ENCODE measurements at regions not wholly inside any gene's neighbourhood (a gene's known extent, or its start where the extent isn't known, plus 50 kb on each side); places are given as distances from the start of the nearest gene placed in this dataset.

DNA sequence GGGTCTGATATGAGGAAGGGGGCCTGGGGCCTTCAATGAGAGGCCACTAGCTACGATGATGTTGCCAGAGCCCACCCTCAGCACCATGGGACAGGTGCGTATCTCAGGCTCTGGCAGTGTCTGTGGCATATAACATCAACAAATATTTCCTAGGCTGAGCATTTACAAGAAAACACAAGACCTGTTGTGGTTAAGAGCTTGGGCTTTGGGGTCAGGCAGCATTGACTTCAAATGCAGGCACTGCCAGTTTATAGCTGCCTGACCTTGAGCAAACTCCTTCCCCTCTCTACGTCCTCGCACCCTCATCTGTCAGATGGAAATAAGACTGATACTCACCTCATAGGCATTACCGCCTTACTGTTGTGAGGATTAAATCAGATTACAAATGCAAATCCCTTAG is 156.0 kb downstream of the KATNAL1 start:
- Mint-ChIP-seq H3K9me3 (ENCODE audit: low read depth) (no peaks in the 10 kb centered on the region), H3K4me3 (ENCODE audit: low read depth) (no peak overlapping the region), H3K27ac (no peak overlapping the region), H3K36me3 (ENCODE audit: insufficient read depth) (no peaks in the 10 kb centered on the region), H3K4me1 (ENCODE audit: low read depth) (no peaks in the 10 kb centered on the region), H3K27me3 (peaks cover 40% of the 10 kb centered on the region)
- no peak for DNase-seq (ENCODE audit: low spot score, unreplicated experiment)
- TF ChIP-seq, protein P1, sequence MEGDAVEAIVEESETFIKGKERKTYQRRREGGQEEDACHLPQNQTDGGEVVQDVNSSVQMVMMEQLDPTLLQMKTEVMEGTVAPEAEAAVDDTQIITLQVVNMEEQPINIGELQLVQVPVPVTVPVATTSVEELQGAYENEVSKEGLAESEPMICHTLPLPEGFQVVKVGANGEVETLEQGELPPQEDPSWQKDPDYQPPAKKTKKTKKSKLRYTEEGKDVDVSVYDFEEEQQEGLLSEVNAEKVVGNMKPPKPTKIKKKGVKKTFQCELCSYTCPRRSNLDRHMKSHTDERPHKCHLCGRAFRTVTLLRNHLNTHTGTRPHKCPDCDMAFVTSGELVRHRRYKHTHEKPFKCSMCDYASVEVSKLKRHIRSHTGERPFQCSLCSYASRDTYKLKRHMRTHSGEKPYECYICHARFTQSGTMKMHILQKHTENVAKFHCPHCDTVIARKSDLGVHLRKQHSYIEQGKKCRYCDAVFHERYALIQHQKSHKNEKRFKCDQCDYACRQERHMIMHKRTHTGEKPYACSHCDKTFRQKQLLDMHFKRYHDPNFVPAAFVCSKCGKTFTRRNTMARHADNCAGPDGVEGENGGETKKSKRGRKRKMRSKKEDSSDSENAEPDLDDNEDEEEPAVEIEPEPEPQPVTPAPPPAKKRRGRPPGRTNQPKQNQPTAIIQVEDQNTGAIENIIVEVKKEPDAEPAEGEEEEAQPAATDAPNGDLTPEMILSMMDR (IDR thresholded peaks at IDR 0.05; ENCODE audit: unreplicated experiment), result no peak

DNA sequence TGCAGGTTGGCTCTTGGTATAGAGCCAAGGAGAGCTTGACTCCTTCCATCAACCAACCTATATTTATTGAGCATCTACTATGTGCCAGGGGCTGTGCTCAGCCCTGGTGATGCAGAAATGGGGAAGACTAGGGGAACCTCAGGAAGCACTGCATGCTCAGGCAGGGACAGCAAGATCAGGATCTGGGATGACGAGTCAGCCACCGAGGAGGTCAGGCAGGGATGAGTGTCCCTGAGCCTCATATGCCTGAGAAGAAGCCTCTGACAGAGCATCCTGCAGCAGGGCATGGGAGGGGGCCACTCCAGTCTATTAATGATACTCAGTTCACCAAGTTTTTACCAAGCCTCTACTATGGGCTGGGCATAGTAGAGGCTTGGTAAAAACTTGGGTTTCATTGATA is 158.1 kb downstream of the KATNAL1 start:
- TF ChIP-seq, protein P1 (IDR thresholded peaks at IDR 0.05; ENCODE audit: unreplicated experiment), result no peak
- H3K4me1 Mint-ChIP-seq (ENCODE audit: low read depth), result no peaks in the 10 kb centered on the region
- no peak overlapping the region for H3K4me3 Mint-ChIP-seq (ENCODE audit: low read depth)
- no peak for DNase-seq (ENCODE audit: low spot score, unreplicated experiment)
- H3K36me3 Mint-ChIP-seq (ENCODE audit: insufficient read depth), result no peaks in the 10 kb centered on the region
- H3K27me3 Mint-ChIP-seq, result peaks cover 25% of the 10 kb centered on the region
- no peaks in the 10 kb centered on the region for H3K9me3 Mint-ChIP-seq (ENCODE audit: low read depth)
- no peak overlapping the region for H3K27ac Mint-ChIP-seq

- Mint-ChIP-seq H3K4me3 (ENCODE audit: low read depth) (no peak overlapping the region), H3K27me3 (peaks cover 21% of the 10 kb centered on the region), H3K27ac (no peak overlapping the region), H3K36me3 (ENCODE audit: insufficient read depth) (no peaks in the 10 kb centered on the region), H3K4me1 (ENCODE audit: low read depth) (no peaks in the 10 kb centered on the region), H3K9me3 (ENCODE audit: low read depth) (no peaks in the 10 kb centered on the region)
- TF ChIP-seq, protein P1 (IDR thresholded peaks at IDR 0.05; ENCODE audit: unreplicated experiment), result no peak
- DNase-seq (ENCODE audit: low spot score, unreplicated experiment), result no peak
Observed at GRCh38 chr13:30148786-30149185, 158.6 kb downstream of the KATNAL1 start.

- no peaks in the 10 kb centered on the region for H3K36me3 Mint-ChIP-seq (ENCODE audit: insufficient read depth)
- TF ChIP-seq, protein P1 (IDR thresholded peaks at IDR 0.05; ENCODE audit: unreplicated experiment), result no peak
- H3K27ac Mint-ChIP-seq, result no peak overlapping the region
- no peaks in the 10 kb centered on the region for H3K4me1 Mint-ChIP-seq (ENCODE audit: low read depth)
- H3K27me3 Mint-ChIP-seq, result peaks cover 20% of the 10 kb centered on the region
- no peak overlapping the region for H3K4me3 Mint-ChIP-seq (ENCODE audit: low read depth)
- H3K9me3 Mint-ChIP-seq (ENCODE audit: low read depth), result no peaks in the 10 kb centered on the region
- no peak for DNase-seq (ENCODE audit: low spot score, unreplicated experiment)
Observed at GRCh38 chr13:30148171-30148754, 159.1 kb downstream of the KATNAL1 start.

DNA sequence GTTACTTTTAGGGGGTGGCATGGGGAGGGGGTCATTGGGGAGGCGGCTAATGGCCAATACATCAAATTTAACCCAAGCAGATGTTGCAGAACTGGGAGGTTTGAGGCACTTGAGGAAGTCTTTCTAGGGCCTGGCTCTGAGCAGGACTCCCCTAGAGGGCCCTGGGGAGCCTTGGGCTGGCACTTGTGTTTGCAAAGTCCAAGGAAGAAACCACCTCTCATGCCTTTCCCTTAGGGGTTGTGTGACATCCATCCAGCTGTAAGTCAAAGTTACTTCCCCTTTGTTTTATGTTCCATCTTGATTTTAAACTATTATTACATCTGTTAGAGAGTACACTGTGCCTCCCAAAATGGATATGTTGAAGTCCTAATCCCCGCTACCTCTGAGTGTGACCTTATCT is 159.9 kb downstream of the KATNAL1 start:
- Mint-ChIP-seq H3K4me1 (ENCODE audit: low read depth) (no peaks in the 10 kb centered on the region), H3K27me3 (peaks cover 14% of the 10 kb centered on the region), H3K27ac (no peak overlapping the region), H3K4me3 (ENCODE audit: low read depth) (no peak overlapping the region), H3K36me3 (ENCODE audit: insufficient read depth) (no peaks in the 10 kb centered on the region), H3K9me3 (ENCODE audit: low read depth) (no peaks in the 10 kb centered on the region)
- DNase-seq (ENCODE audit: low spot score, unreplicated experiment), result no peak
- TF ChIP-seq, protein P1 (IDR thresholded peaks at IDR 0.05; ENCODE audit: unreplicated experiment), result no peak
